GM19324 (cell line): ENCODE measurements at regions not wholly inside any gene's neighbourhood (a gene's known extent, or its start where the extent isn't known, plus 50 kb on each side); places are given as distances from the start of the nearest gene placed in this dataset.

ENCODE experiments used
- ATAC-seq: cut with Tn5 transposase; IDR thresholded peaks from one replicate; pipeline ENCODE4 v1.9.1; 2021; ENCODE audit warnings: mild to moderate bottlenecking, moderate library complexity; ENCODE audit not compliant: unreplicated experiment, low FRiP score

- ATAC-seq: no peak
These were observed 472.4 kb upstream of the MGMT start for GRCh38 chr10:128994598-128995143.

GRCh38 chr10:128995676-128996075 lies 471.4 kb upstream of the MGMT start:
- no peak for ATAC-seq

- ATAC-seq: no peak
These were observed 470.9 kb upstream of the MGMT start for GRCh38 chr10:128996092-128996491.

- no peak for ATAC-seq
These were observed 468.8 kb upstream of the MGMT start for GRCh38 chr10:128998101-128998805.

GRCh38 chr10:129004398-129004797 lies 462.6 kb upstream of the MGMT start:
- ATAC-seq: no peak

GRCh38 chr10:129005080-129005479 lies 462.0 kb upstream of the MGMT start:
- ATAC-seq: no peak

GRCh38 chr10:129005804-129006203 lies 461.2 kb upstream of the MGMT start:
- ATAC-seq: no peak

GRCh38 chr10:129018511-129018910 lies 448.5 kb upstream of the MGMT start:
- ATAC-seq: no peak

- ATAC-seq: no peak
These were observed 446.2 kb upstream of the MGMT start for GRCh38 chr10:129020651-129021330.

GRCh38 chr10:129021594-129022304 lies 445.3 kb upstream of the MGMT start:
- ATAC-seq: no peak

- ATAC-seq: no peak
These were observed 444.0 kb upstream of the MGMT start for GRCh38 chr10:129023082-129023481.

GRCh38 chr10:129024046-129024445 lies 443.0 kb upstream of the MGMT start:
- no peak for ATAC-seq

- no peak for ATAC-seq
These were observed 441.3 kb upstream of the MGMT start for GRCh38 chr10:129025787-129026186.

GRCh38 chr10:129027906-129028305 lies 439.1 kb upstream of the MGMT start:
- ATAC-seq: no peak

- ATAC-seq: no peak
These were observed 438.6 kb upstream of the MGMT start for GRCh38 chr10:129028451-129028850.

GRCh38 chr10:129029051-129029450 lies 438.0 kb upstream of the MGMT start:
- no peak for ATAC-seq

GRCh38 chr10:129029851-129030602 lies 437.0 kb upstream of the MGMT start:
- ATAC-seq: no peak

- no peak for ATAC-seq
These were observed 436.5 kb upstream of the MGMT start for GRCh38 chr10:129030603-129030895.

- no peak for ATAC-seq
These were observed 435.8 kb upstream of the MGMT start for GRCh38 chr10:129030996-129031843.

- no peak for ATAC-seq
These were observed 435.2 kb upstream of the MGMT start for GRCh38 chr10:129031844-129032150.
